OCI-LY1 (cell line): ENCODE measurements at regions not wholly inside any gene's neighbourhood (a gene's known extent, or its start where the extent isn't known, plus 50 kb on each side); places are given as distances from the start of the nearest gene placed in this dataset.

Source experiments
- H2AFZ ChIP-seq: fragments of 200-600 bp; sonication (generic), shearing (Covaris generic); 2 replicates; pipeline ENCODE4 v1.6.0; 2014; ENCODE audit warnings: antibody characterized with exemption, mild to moderate bottlenecking, low read length
- H3F3A ChIP-seq: fragments of 200-600 bp; sonication (generic), shearing (Covaris generic); 2 replicates; pipeline ENCODE4 v1.6.0; 2014; ENCODE audit warnings: mild to moderate bottlenecking, antibody characterized with exemption, low read length, moderate library complexity; ENCODE audit not compliant: insufficient read depth
- H3K27ac ChIP-seq: fragments of 200-600 bp; sonication (generic); 2 replicates; pipeline ENCODE4 v1.5.1; 2014; ENCODE audit warnings: low read length, mixed run types, mild to moderate bottlenecking, low read depth; ENCODE audit not compliant: poor library complexity, severe bottlenecking
- H3K27me3 ChIP-seq: fragments of 200-600 bp; sonication (generic); 2 replicates; pipeline ENCODE4 v1.6.0; 2014; ENCODE audit warnings: antibody characterized with exemption, mild to moderate bottlenecking, low read length, moderate library complexity; ENCODE audit not compliant: insufficient read depth
- H3K36me3 ChIP-seq: fragments of 200-600 bp; sonication (generic); 2 replicates; pipeline ENCODE4 v1.6.1; 2014; ENCODE audit warnings: mild to moderate bottlenecking, antibody characterized with exemption, low read length, moderate library complexity, mixed read lengths; ENCODE audit not compliant: insufficient read depth
- H3K4me1 ChIP-seq: fragments of 200-600 bp; sonication (generic); 2 replicates; pipeline ENCODE4 v1.5.1; 2014; ENCODE audit warnings: mild to moderate bottlenecking, low read length, moderate library complexity; ENCODE audit not compliant: insufficient read depth, severe bottlenecking
- H3K4me2 ChIP-seq: fragments of 200-600 bp; sonication (generic), shearing (Covaris generic); 2 replicates; pipeline ENCODE4 v1.6.1; 2014; ENCODE audit warnings: low read length
- H3K4me3 ChIP-seq: fragments of 200-600 bp; sonication (generic); 2 replicates; pipeline ENCODE4 v1.5.1; 2014; ENCODE audit warnings: low read length, low read depth, mild to moderate bottlenecking, mixed read lengths; ENCODE audit not compliant: poor library complexity, severe bottlenecking
- H3K79me2 ChIP-seq: fragments of 200-600 bp; shearing (Covaris generic); 2 replicates; pipeline ENCODE4 v1.6.1; 2016; ENCODE audit warnings: mixed run types, low read length, mixed read lengths; ENCODE audit not compliant: insufficient read depth
- H3K9ac ChIP-seq: fragments of 200-600 bp; sonication (generic), shearing (Covaris generic); 2 replicates; pipeline ENCODE4 v1.6.1; 2014; ENCODE audit warnings: mild to moderate bottlenecking, low read length, mixed read lengths
- H3K9me2 ChIP-seq: fragments of 200-600 bp; sonication (generic), shearing (Covaris generic); 2 replicates; pipeline ENCODE4 v1.6.1; 2014; ENCODE audit warnings: low read depth, mild to moderate bottlenecking, low read length, mixed read lengths
- H3K9me3 ChIP-seq: fragments of 200-600 bp; shearing (Covaris generic); 2 replicates; pipeline ENCODE4 v1.6.1; 2014; ENCODE audit warnings: low read length, mixed read lengths
- H4K20me1 ChIP-seq: fragments of 200-600 bp; sonication (generic), shearing (Covaris generic); 2 replicates; pipeline ENCODE4 v1.6.0; 2016; ENCODE audit warnings: mild to moderate bottlenecking, low read length; ENCODE audit not compliant: insufficient read depth
- CTCF ChIP-seq: fragments of 200-600 bp; sonication (generic), shearing (Covaris generic); IDR thresholded peaks from 2 replicates; pipeline ENCODE4 v1.5.1; 2017; ENCODE audit warnings: mild to moderate bottlenecking, antibody characterized with exemption, low read length, moderate library complexity, mixed read lengths
- EZH2 ChIP-seq: fragments of 200-600 bp; sonication (generic), shearing (Covaris generic); IDR thresholded peaks from 2 replicates; pipeline ENCODE4 v1.8.0; 2017; ENCODE audit warnings: borderline replicate concordance, mixed run types, mild to moderate bottlenecking, antibody characterized with exemption, low read length, moderate library complexity, mixed read lengths

GRCh38 chr22:25494774-25495173 is 69.7 kb upstream of the GRK3 start:
- H3K9ac ChIP-seq = no peak overlapping the region
- H3K4me1 ChIP-seq = no peaks in the 10 kb centered on the region
- H3K9me3 ChIP-seq = no peaks in the 10 kb centered on the region
- no peaks in the 10 kb centered on the region for H4K20me1 ChIP-seq
- no peak overlapping the region for H2AFZ ChIP-seq
- H3K4me2 ChIP-seq = no peak overlapping the region
- TF ChIP-seq CTCF = no peak
- TF ChIP-seq EZH2 = no peak
- no peak overlapping the region for H3K27ac ChIP-seq
- no peaks in the 10 kb centered on the region for H3F3A ChIP-seq
- H3K36me3 ChIP-seq = no peaks in the 10 kb centered on the region; the same call in 1 of the 2 replicates
- H3K79me2 ChIP-seq = no peaks in the 10 kb centered on the region
- H3K4me3 ChIP-seq = no peak overlapping the region
- H3K9me2 ChIP-seq = no peaks in the 10 kb centered on the region
- H3K27me3 ChIP-seq = no peaks in the 10 kb centered on the region

- H3K27ac ChIP-seq = no peak overlapping the region
- H3K9ac ChIP-seq = no peak overlapping the region
- H3K27me3 ChIP-seq = no peaks in the 10 kb centered on the region
- no peaks in the 10 kb centered on the region for H3F3A ChIP-seq
- H3K79me2 ChIP-seq = no peaks in the 10 kb centered on the region
- H3K36me3 ChIP-seq = no peaks in the 10 kb centered on the region; the same call in 1 of the 2 replicates
- no peak overlapping the region for H2AFZ ChIP-seq
- H3K9me3 ChIP-seq = no peaks in the 10 kb centered on the region
- no peak overlapping the region for H3K4me2 ChIP-seq
- no peak overlapping the region for H3K4me3 ChIP-seq
- H3K9me2 ChIP-seq = no peaks in the 10 kb centered on the region
- no peaks in the 10 kb centered on the region for H3K4me1 ChIP-seq
- TF ChIP-seq CTCF = no peak
- TF ChIP-seq EZH2 = no peak
- no peaks in the 10 kb centered on the region for H4K20me1 ChIP-seq
These were observed 69.2 kb upstream of the GRK3 start for GRCh38 chr22:25495285-25495684.

GRCh38 chr22:25496396-25497064 is 67.9 kb upstream of the GRK3 start:
- H3K79me2 ChIP-seq = no peaks in the 10 kb centered on the region
- no peaks in the 10 kb centered on the region for H3K4me1 ChIP-seq
- H2AFZ ChIP-seq = no peak overlapping the region
- H3F3A ChIP-seq = no peaks in the 10 kb centered on the region
- no peak for TF ChIP-seq CTCF
- no peak for TF ChIP-seq EZH2
- H3K4me3 ChIP-seq = no peak overlapping the region
- H3K36me3 ChIP-seq = no peaks in the 10 kb centered on the region
- H3K9ac ChIP-seq = no peak overlapping the region
- no peaks in the 10 kb centered on the region for H3K9me3 ChIP-seq
- no peaks in the 10 kb centered on the region for H3K9me2 ChIP-seq
- H4K20me1 ChIP-seq = no peaks in the 10 kb centered on the region
- no peak overlapping the region for H3K4me2 ChIP-seq
- H3K27ac ChIP-seq = no peak overlapping the region
- no peaks in the 10 kb centered on the region for H3K27me3 ChIP-seq
